ENCODE measurements at regions not wholly inside any gene's neighbourhood (a gene's known extent, or its start where the extent isn't known, plus 50 kb on each side); places are given as distances from the start of the nearest gene placed in this dataset.

GRCh38 chr1:59064592-59064991 lies 232.3 kb upstream of the FGGY start:
- no peak for DNase-seq

GRCh38 chr1:59066236-59066635 lies 230.7 kb upstream of the FGGY start:
- DNase-seq = no peak

- peak in 1 of 2 experiments; percentile 21 for DNase-seq
These were observed 226.3 kb upstream of the FGGY start for GRCh38 chr1:59070610-59071009.

- DNase-seq = peak; percentile 12 to 65
These were observed 225.6 kb upstream of the FGGY start for GRCh38 chr1:59071289-59071688.

GRCh38 chr1:59071876-59072582 lies 224.9 kb upstream of the FGGY start:
- DNase-seq = no peak

- peak; percentile 45 to 72 for DNase-seq
These were observed 224.3 kb upstream of the FGGY start for GRCh38 chr1:59072583-59072947.

GRCh38 chr1:59074598-59074997 lies 222.3 kb upstream of the FGGY start:
- no peak for DNase-seq

- DNase-seq = no peak
These were observed 221.9 kb upstream of the FGGY start for GRCh38 chr1:59075021-59075420.

GRCh38 chr1:59076612-59077011 lies 220.3 kb upstream of the FGGY start:
- DNase-seq = no peak

GRCh38 chr1:59077466-59078069 lies 219.3 kb upstream of the FGGY start:
- DNase-seq = no peak

GRCh38 chr1:59078070-59078800 lies 218.7 kb upstream of the FGGY start:
- peak in 1 of 2 experiments; percentile 37 for DNase-seq

- DNase-seq = no peak
These were observed 218.0 kb upstream of the FGGY start for GRCh38 chr1:59078866-59079265.

GRCh38 chr1:59079434-59080140 lies 217.3 kb upstream of the FGGY start:
- DNase-seq = no peak

- no peak for DNase-seq
These were observed 215.7 kb upstream of the FGGY start for GRCh38 chr1:59081181-59081580.

- DNase-seq = no peak
These were observed 215.1 kb upstream of the FGGY start for GRCh38 chr1:59081795-59082194.

GRCh38 chr1:59083946-59084865 lies 212.7 kb upstream of the FGGY start:
- no peak for DNase-seq

- DNase-seq = no peak
These were observed 211.8 kb upstream of the FGGY start for GRCh38 chr1:59085101-59085500.

GRCh38 chr1:59089036-59089798 lies 207.7 kb upstream of the FGGY start:
- no peak for DNase-seq

- DNase-seq = no peak
These were observed 206.9 kb upstream of the FGGY start for GRCh38 chr1:59089922-59090457.

- no peak for DNase-seq
These were observed 204.8 kb upstream of the FGGY start for GRCh38 chr1:59092126-59092525.

- DNase-seq = no peak
These were observed 202.9 kb upstream of the FGGY start for GRCh38 chr1:59094001-59094400.
